C4-2B (cell line): ENCODE measurements at regions not wholly inside any gene's neighbourhood (a gene's known extent, or its start where the extent isn't known, plus 50 kb on each side); places are given as distances from the start of the nearest gene placed in this dataset.

ENCODE experiments used
- H3K27ac ChIP-seq: fragments of 450-650 bp; 2 replicates; pipeline ENCODE4 v1.5.1; 2017
- CTCF ChIP-seq: fragments of 450-650 bp; conservative IDR thresholded peaks from 2 replicates; pipeline ENCODE4 v1.5.1; 2017; ENCODE audit warnings: mild to moderate bottlenecking
- ZFX ChIP-seq: fragments of 450-650 bp; IDR thresholded peaks from 2 replicates; pipeline ENCODE4 v1.6.1; 2017

GRCh38 chr18:56278421-56279003, 359.9 kb downstream of the TXNL1 start:
- TF ChIP-seq ZFX, result no peak
- no peak for TF ChIP-seq CTCF

GRCh38 chr18:56276466-56276865, 361.9 kb downstream of the TXNL1 start:
- no peak overlapping the region for H3K27ac ChIP-seq
- TF ChIP-seq CTCF (no peak), ZFX (no peak)

More at GRCh38 chr18:56278421-56279003, 359.9 kb downstream of the TXNL1 start:
- H3K27ac ChIP-seq, result no peak overlapping the region

- H3K27ac ChIP-seq, result no peak overlapping the region
- TF ChIP-seq ZFX, result no peak
- TF ChIP-seq CTCF, result no peak
These were observed 364.7 kb downstream of the TXNL1 start for GRCh38 chr18:56273541-56274219.

- TF ChIP-seq ZFX, result no peak
- TF ChIP-seq CTCF, result no peak
- H3K27ac ChIP-seq, result no peak overlapping the region
These were observed 367.6 kb downstream of the TXNL1 start for GRCh38 chr18:56270671-56271250.

GRCh38 chr18:56269958-56270357, 368.4 kb downstream of the TXNL1 start:
- H3K27ac ChIP-seq, result no peak overlapping the region
- TF ChIP-seq CTCF (no peak), ZFX (no peak)

- no peak for TF ChIP-seq CTCF
- no peak for TF ChIP-seq ZFX
- no peak overlapping the region for H3K27ac ChIP-seq
These were observed 369.4 kb downstream of the TXNL1 start for GRCh38 chr18:56268952-56269351.

- TF ChIP-seq CTCF, result no peak
- no peak for TF ChIP-seq ZFX
- H3K27ac ChIP-seq, result no peak overlapping the region
These were observed 371.1 kb downstream of the TXNL1 start for GRCh38 chr18:56267334-56267733.
